Left renal cortex interstitium (tissue), 4 donors: ENCODE measurements at regions not wholly inside any gene's neighbourhood (a gene's known extent, or its start where the extent isn't known, plus 50 kb on each side); places are given as distances from the start of the nearest gene placed in this dataset.
"Not testable (repeated sequence)": the region's sequence is repeated elsewhere in the genome, so short reads cannot be mapped to it uniquely, and the experiment has no call there.

Experiments
- DNase-seq, 4 donors: peaks; one replicate each; pipeline ENCODE4 v3.0.0-alpha.2; 2013; ENCODE audit warnings: low read depth in 4 of 4, low spot score in 2 of 4, missing footprints in 1 of 4

- no peak for DNase-seq
Measured at GRCh38 chr2:59413751-59414570, 1139.5 kb downstream of the BCL11A start.

GRCh38 chr2:59399126-59399525 lies 1154.3 kb downstream of the BCL11A start:
- DNase-seq: no peak

GRCh38 chr2:59398081-59398480 lies 1155.4 kb downstream of the BCL11A start:
- no peak for DNase-seq

- no peak for DNase-seq
Measured at GRCh38 chr2:59395119-59395518, 1154.0 kb upstream of the FANCL start.

GRCh38 chr2:59391896-59392295 lies 1150.8 kb upstream of the FANCL start:
- no peak for DNase-seq

- no peak for DNase-seq
Measured at GRCh38 chr2:59390581-59390980, 1149.5 kb upstream of the FANCL start.

- no peak for DNase-seq
Measured at GRCh38 chr2:59389240-59389639, 1148.1 kb upstream of the FANCL start.

- DNase-seq: no peak
Measured at GRCh38 chr2:59385971-59386370, 1144.8 kb upstream of the FANCL start.

GRCh38 chr2:59383473-59383872 lies 1142.3 kb upstream of the FANCL start:
- DNase-seq: no peak

- no peak for DNase-seq
Measured at GRCh38 chr2:59378127-59378526, 1137.0 kb upstream of the FANCL start.

- DNase-seq: no peak
Measured at GRCh38 chr2:59366288-59366687, 1125.2 kb upstream of the FANCL start.

- DNase-seq: no peak
Measured at GRCh38 chr2:59354498-59354897, 1113.4 kb upstream of the FANCL start.

GRCh38 chr2:59353306-59353921 lies 1112.3 kb upstream of the FANCL start:
- no peak for DNase-seq

- no peak for DNase-seq
Measured at GRCh38 chr2:59342166-59342565, 1101.0 kb upstream of the FANCL start.

GRCh38 chr2:59339837-59340207 lies 1098.7 kb upstream of the FANCL start:
- no peak for DNase-seq

- no peak for DNase-seq
Measured at GRCh38 chr2:59339121-59339836, 1098.2 kb upstream of the FANCL start.

- no peak for DNase-seq
Measured at GRCh38 chr2:59333007-59333406, 1091.9 kb upstream of the FANCL start.

- not testable (repeated sequence) for DNase-seq
Measured at GRCh38 chr2:59326581-59327365, 1085.6 kb upstream of the FANCL start.

GRCh38 chr2:59322870-59323269 lies 1081.7 kb upstream of the FANCL start:
- no peak for DNase-seq

GRCh38 chr2:59322005-59322404 lies 1080.9 kb upstream of the FANCL start:
- no peak for DNase-seq
